HEK293 (cell line): ENCODE measurements at regions not wholly inside any gene's neighbourhood (a gene's known extent, or its start where the extent isn't known, plus 50 kb on each side); places are given as distances from the start of the nearest gene placed in this dataset.

ENCODE experiments used
- CTCF ChIA-PET: fragments of 350-600 bp; formaldehyde crosslinking; extraction: SDS; loops from one replicate; lab custom pipeline; 2021; ENCODE audit warnings: antibody characterized with exemption; lab: Yijun Ruan, JAX
- POLR2A ChIA-PET: fragments of 300-600 bp; formaldehyde crosslinking; extraction: SDS; loops from one replicate; lab custom pipeline; 2020; ENCODE audit warnings: antibody characterized with exemption, inconsistent platforms; lab: Yijun Ruan, JAX
- H3K27ac ChIP-seq: fragments of 200-500 bp; sonication (Bioruptor generic); 2 replicates; pipeline ENCODE4 v1.5.1; 2014; ENCODE audit warnings: low read depth, low read length, control low read depth, inconsistent platforms; ENCODE audit errors: extremely low read depth
- H3K36me3 ChIP-seq, 2 experiments: fragments of 200-500 bp in 1 of 2; sonication (Bioruptor generic) in 1 of 2; 1 replicate in 1 of 2; 2 replicates in 1 of 2; pipeline ENCODE4 v1.5.1; 2014 to 2017; ENCODE audit warnings: inconsistent platforms in 2 of 2, low read length in 2 of 2; ENCODE audit not compliant: control insufficient read depth in 2 of 2, insufficient read depth in 1 of 2
- H3K4me1 ChIP-seq: fragments of 200-500 bp; sonication (Bioruptor generic); 2 replicates; pipeline ENCODE4 v1.5.1; 2014; ENCODE audit warnings: mild to moderate bottlenecking, low read length, inconsistent platforms; ENCODE audit not compliant: control insufficient read depth, insufficient read depth
- H3K4me3 ChIP-seq: 2 replicates; pipeline ENCODE4 v1.5.1; 2011; ENCODE audit warnings: low read depth, mild to moderate bottlenecking, control low read depth, low read length, moderate library complexity
- H3K9me3 ChIP-seq: fragments of 200-500 bp; sonication (Bioruptor generic); 2 replicates; pipeline ENCODE4 v1.5.1; 2014; ENCODE audit warnings: low read depth, low read length, inconsistent platforms; ENCODE audit not compliant: control insufficient read depth, insufficient read depth
- KLF10 ChIP-seq: fragments of 450-650 bp; IDR thresholded peaks from 2 replicates; pipeline ENCODE4 v1.5.1; 2018; ENCODE audit warnings: missing biosample characterization, mild to moderate bottlenecking, missing genetic modification characterization
- MZF1 ChIP-seq: fragments of 450-650 bp; formaldehyde crosslinking; IDR thresholded peaks from 2 replicates; pipeline ENCODE4 v1.5.1; 2017; ENCODE audit warnings: missing biosample characterization, missing genetic modification characterization, borderline replicate concordance
- OVOL3 ChIP-seq: fragments of 450-650 bp; formaldehyde crosslinking; IDR thresholded peaks from 2 replicates; pipeline ENCODE4 v1.5.1; 2016; ENCODE audit warnings: missing biosample characterization, missing genetic modification characterization
- PRDM6 ChIP-seq: fragments of 450-650 bp; formaldehyde crosslinking; IDR thresholded peaks from 2 replicates; pipeline ENCODE4 v1.5.1; 2017; ENCODE audit warnings: missing biosample characterization, missing genetic modification characterization
- RBAK ChIP-seq: fragments of 450-650 bp; formaldehyde crosslinking; IDR thresholded peaks from 2 replicates; pipeline ENCODE4 v1.5.1; 2016; ENCODE audit warnings: missing biosample characterization, missing genetic modification characterization
- SCRT2 ChIP-seq: fragments of 450-650 bp; formaldehyde crosslinking; IDR thresholded peaks from 2 replicates; pipeline ENCODE4 v1.5.1; 2016; ENCODE audit warnings: missing biosample characterization, missing genetic modification characterization
- SP2 ChIP-seq: fragments of 450-650 bp; formaldehyde crosslinking; IDR thresholded peaks from 2 replicates; pipeline ENCODE4 v1.5.1; 2016; ENCODE audit warnings: missing biosample characterization, missing genetic modification characterization
- TCF7L2 ChIP-seq: IDR thresholded peaks from 2 replicates; pipeline ENCODE4 v1.6.1; 2011; ENCODE audit warnings: low read depth, mild to moderate bottlenecking, inconsistent platforms, low read length, moderate library complexity, borderline replicate concordance
- ZBTB1 ChIP-seq: fragments of 450-650 bp; formaldehyde crosslinking; IDR thresholded peaks from 2 replicates; pipeline ENCODE4 v1.5.1; 2016; ENCODE audit warnings: missing biosample characterization, missing genetic modification characterization
- ZBTB17 ChIP-seq: fragments of 450-650 bp; formaldehyde crosslinking; IDR thresholded peaks from 2 replicates; pipeline ENCODE4 v1.5.1; 2016; ENCODE audit warnings: missing biosample characterization, missing genetic modification characterization
- ZFP37 ChIP-seq: fragments of 450-650 bp; formaldehyde crosslinking; IDR thresholded peaks from 2 replicates; pipeline ENCODE4 v1.5.1; 2016; ENCODE audit warnings: missing biosample characterization, missing genetic modification characterization
- ZNF221 ChIP-seq: fragments of 450-650 bp; formaldehyde crosslinking; IDR thresholded peaks from 2 replicates; pipeline ENCODE4 v1.5.1; 2017; ENCODE audit warnings: missing biosample characterization, missing genetic modification characterization, borderline replicate concordance
- ZNF23 ChIP-seq: fragments of 450-650 bp; formaldehyde crosslinking; IDR thresholded peaks from 2 replicates; pipeline ENCODE4 v1.5.1; 2016; ENCODE audit warnings: missing biosample characterization, missing genetic modification characterization, borderline replicate concordance
- ZNF239 ChIP-seq: fragments of 450-650 bp; formaldehyde crosslinking; IDR thresholded peaks from 2 replicates; pipeline ENCODE4 v1.5.1; 2016; ENCODE audit warnings: missing biosample characterization, missing genetic modification characterization
- ZNF24 ChIP-seq: fragments of 450-650 bp; formaldehyde crosslinking; IDR thresholded peaks from 2 replicates; pipeline ENCODE4 v1.5.1; 2016; ENCODE audit warnings: missing biosample characterization, missing genetic modification characterization
- ZNF248 ChIP-seq: fragments of 450-650 bp; formaldehyde crosslinking; IDR thresholded peaks from 2 replicates; pipeline ENCODE4 v1.5.1; 2017; ENCODE audit warnings: missing biosample characterization, missing genetic modification characterization
- ZNF292 ChIP-seq: fragments of 450-650 bp; formaldehyde crosslinking; IDR thresholded peaks from 2 replicates; pipeline ENCODE4 v1.5.1; 2016; ENCODE audit warnings: low read depth, missing biosample characterization, missing genetic modification characterization, borderline replicate concordance
- ZNF324 ChIP-seq: fragments of 450-650 bp; formaldehyde crosslinking; IDR thresholded peaks from 2 replicates; pipeline ENCODE4 v1.5.1; 2016; ENCODE audit warnings: missing biosample characterization, missing genetic modification characterization
- ZNF335 ChIP-seq: fragments of 450-650 bp; formaldehyde crosslinking; conservative IDR thresholded peaks from 2 replicates; pipeline ENCODE4 v1.5.1; 2016; ENCODE audit warnings: missing biosample characterization, missing genetic modification characterization
- ZNF473 ChIP-seq: fragments of 450-650 bp; formaldehyde crosslinking; IDR thresholded peaks from 2 replicates; pipeline ENCODE4 v1.5.1; 2017; ENCODE audit warnings: missing biosample characterization, missing genetic modification characterization
- ZNF514 ChIP-seq: fragments of 450-650 bp; formaldehyde crosslinking; IDR thresholded peaks from 2 replicates; pipeline ENCODE4 v1.5.1; 2016; ENCODE audit warnings: missing biosample characterization, missing genetic modification characterization
- ZNF521 ChIP-seq: fragments of 450-650 bp; formaldehyde crosslinking; IDR thresholded peaks from 2 replicates; pipeline ENCODE4 v1.5.1; 2017; ENCODE audit warnings: missing biosample characterization, mild to moderate bottlenecking, missing genetic modification characterization
- ZNF585B ChIP-seq: fragments of 450-650 bp; formaldehyde crosslinking; IDR thresholded peaks from 2 replicates; pipeline ENCODE4 v1.5.1; 2016; ENCODE audit warnings: missing biosample characterization, missing genetic modification characterization
- ZNF654 ChIP-seq: fragments of 450-650 bp; formaldehyde crosslinking; IDR thresholded peaks from 2 replicates; pipeline ENCODE4 v1.5.1; 2016; ENCODE audit warnings: low read depth, missing biosample characterization, missing genetic modification characterization
- ZNF660 ChIP-seq: fragments of 450-650 bp; IDR thresholded peaks from 2 replicates; pipeline ENCODE4 v1.5.1; 2018; ENCODE audit warnings: missing biosample characterization, mild to moderate bottlenecking, missing genetic modification characterization
- ZNF664 ChIP-seq: fragments of 450-650 bp; formaldehyde crosslinking; IDR thresholded peaks from 2 replicates; pipeline ENCODE4 v1.5.1; 2016; ENCODE audit warnings: missing biosample characterization, missing genetic modification characterization
- ZNF768 ChIP-seq: fragments of 450-650 bp; formaldehyde crosslinking; IDR thresholded peaks from 2 replicates; pipeline ENCODE4 v1.5.1; 2018; ENCODE audit warnings: missing biosample characterization, mild to moderate bottlenecking, missing genetic modification characterization
- ZNF792 ChIP-seq: fragments of 450-650 bp; formaldehyde crosslinking; IDR thresholded peaks from 2 replicates; pipeline ENCODE4 v1.5.1; 2016; ENCODE audit warnings: missing biosample characterization, missing genetic modification characterization
- TF ChIP-seq, protein P1 (sequence below): fragments of 450-650 bp; formaldehyde crosslinking; IDR thresholded peaks from 2 replicates; pipeline ENCODE4 v1.5.1; 2016; ENCODE audit warnings: missing biosample characterization, missing genetic modification characterization

DNA sequence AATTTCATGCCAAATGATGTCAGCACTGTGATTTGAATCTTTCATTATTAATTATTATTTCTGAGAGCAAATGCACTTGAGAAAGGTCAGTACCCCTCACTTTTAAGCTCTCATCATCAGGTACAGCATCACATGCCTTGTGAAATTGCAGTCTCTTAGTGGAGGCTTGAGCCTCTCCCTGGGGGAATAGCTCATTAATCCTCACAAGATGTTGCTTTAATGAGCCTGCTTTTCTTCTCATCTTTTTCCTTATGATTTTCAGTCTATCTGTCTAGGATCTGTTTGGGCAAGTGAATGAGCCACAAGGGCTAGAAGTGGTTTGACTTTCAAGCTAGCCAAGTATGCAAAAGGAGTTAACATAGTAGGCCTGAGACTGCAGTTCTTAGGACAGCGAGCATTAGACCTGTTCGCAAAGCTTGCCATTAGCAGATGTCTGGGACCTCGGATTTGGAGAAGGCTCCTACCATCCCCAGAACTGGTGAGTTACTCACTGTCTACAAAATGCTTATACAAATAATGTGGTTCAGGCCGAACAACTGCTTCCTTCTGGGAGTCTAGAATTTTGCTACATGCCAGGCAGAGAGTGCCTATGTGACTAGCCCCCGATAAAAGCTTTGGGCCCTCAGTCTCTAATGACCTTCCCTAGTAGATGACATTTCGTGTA, 174.5 kb downstream of the IL15 start (continued):
- TF ChIP-seq ZNF23 (tag by site-specific recombination) (no peak), MZF1 (tag by site-specific recombination) (no peak), SCRT2 (tag by site-specific recombination) (no peak), ZNF248 (tag by site-specific recombination) (no peak), ZNF473 (tag by site-specific recombination) (no peak), ZNF324 (tag by site-specific recombination) (no peak), ZNF221 (tag by site-specific recombination) (no peak), ZNF292 (tag by site-specific recombination) (no peak), ZNF660 (tag by site-specific recombination) (no peak)

GRCh38 chr4:141812158-141812557, 175.8 kb downstream of the IL15 start:
- no peaks in the 10 kb centered on the region for H3K9me3 ChIP-seq
- CTCF ChIA-PET = no interaction called here
- TF ChIP-seq ZNF585B (tag by site-specific recombination) = no peak
- no peak for TF ChIP-seq ZNF24
- TF ChIP-seq ZBTB1 (tag by site-specific recombination) = no peak
- no peak for TF ChIP-seq PRDM6
- no peak for TF ChIP-seq ZNF239 (tag by site-specific recombination)
- no peak for TF ChIP-seq TCF7L2
- TF ChIP-seq ZNF664 (tag by site-specific recombination) = no peak
- no peak for TF ChIP-seq ZNF335 (tag by site-specific recombination)
- TF ChIP-seq SP2 (tag by site-specific recombination) = no peak
- no peak for TF ChIP-seq KLF10
- no peak for TF ChIP-seq ZNF792 (tag by site-specific recombination)
- TF ChIP-seq ZNF654 = no peak
- no peak for TF ChIP-seq ZNF514
- no peak for TF ChIP-seq ZNF768 (tag by site-specific recombination)
- TF ChIP-seq ZNF521 (tag by site-specific recombination) = no peak
- no peak for TF ChIP-seq ZFP37
- TF ChIP-seq OVOL3 (tag by site-specific recombination) = no peak
- TF ChIP-seq, protein P1, sequence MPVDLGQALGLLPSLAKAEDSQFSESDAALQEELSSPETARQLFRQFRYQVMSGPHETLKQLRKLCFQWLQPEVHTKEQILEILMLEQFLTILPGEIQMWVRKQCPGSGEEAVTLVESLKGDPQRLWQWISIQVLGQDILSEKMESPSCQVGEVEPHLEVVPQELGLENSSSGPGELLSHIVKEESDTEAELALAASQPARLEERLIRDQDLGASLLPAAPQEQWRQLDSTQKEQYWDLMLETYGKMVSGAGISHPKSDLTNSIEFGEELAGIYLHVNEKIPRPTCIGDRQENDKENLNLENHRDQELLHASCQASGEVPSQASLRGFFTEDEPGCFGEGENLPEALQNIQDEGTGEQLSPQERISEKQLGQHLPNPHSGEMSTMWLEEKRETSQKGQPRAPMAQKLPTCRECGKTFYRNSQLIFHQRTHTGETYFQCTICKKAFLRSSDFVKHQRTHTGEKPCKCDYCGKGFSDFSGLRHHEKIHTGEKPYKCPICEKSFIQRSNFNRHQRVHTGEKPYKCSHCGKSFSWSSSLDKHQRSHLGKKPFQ = no peak
- TF ChIP-seq ZBTB17 = no peak
- no peak for TF ChIP-seq RBAK (tag by site-specific recombination)
- no peaks in the 10 kb centered on the region for H3K36me3 ChIP-seq
- no peak overlapping the region for H3K4me3 ChIP-seq
- POLR2A ChIA-PET = no interaction called here
- no peaks in the 10 kb centered on the region for H3K4me1 ChIP-seq
- no peak overlapping the region for H3K27ac ChIP-seq
